ENCODE measurements at regions not wholly inside any gene's neighbourhood (a gene's known extent, or its start where the extent isn't known, plus 50 kb on each side); places are given as distances from the start of the nearest gene placed in this dataset.
A peak's percentile ranks its signal among the peaks of the same experiment; 100 is the strongest.

- H3K36me3 ChIP-seq, result no peaks in the 10 kb centered on the region
- peaks cover 37% of the 10 kb centered on the region for H3K4me1 ChIP-seq
- H3K4me2 ChIP-seq, result no peak overlapping the region
- H3K9me3 Mint-ChIP-seq, result no peaks in the 10 kb centered on the region
- no peak for DNase-seq (ENCODE audit: low spot score)
- H3K4me3 Mint-ChIP-seq, result no peak overlapping the region
- H3K27ac ChIP-seq, result no peak overlapping the region
- no peak overlapping the region for H3K4me3 ChIP-seq
- H3K27me3 ChIP-seq, result no peaks in the 10 kb centered on the region
- no peaks in the 10 kb centered on the region for H3K9me3 ChIP-seq (ENCODE audit: low read depth)
- peaks cover 22% of the 10 kb centered on the region for H3F3A ChIP-seq (ENCODE audit: low read depth)
- no peak overlapping the region for H2AFZ ChIP-seq (replicated peaks)
- TF ChIP-seq EZH2 (IDR thresholded peaks at IDR 0.05) (no peak), EZH2phosphoT487 (IDR thresholded peaks at IDR 0.05) (no peak), CTCF (IDR thresholded peaks at IDR 0.05) (no peak)
- no peaks in the 10 kb centered on the region for H4K20me1 ChIP-seq (ENCODE audit: low read depth)
- H3K27me3 Mint-ChIP-seq (ENCODE audit: insufficient read depth, low read depth), result no peaks in the 10 kb centered on the region
- H3K9ac ChIP-seq, result no peak overlapping the region
- no peaks in the 10 kb centered on the region for H3K36me3 Mint-ChIP-seq
- H3K4me1 Mint-ChIP-seq, result peaks cover 16% of the 10 kb centered on the region
- H3K27ac Mint-ChIP-seq, result no peak overlapping the region
- no peaks in the 10 kb centered on the region for H3K79me2 ChIP-seq (ENCODE audit: low read depth)
These were observed 437.5 kb upstream of the DMAC1 start for GRCh38 chr9:8237096-8237495.

- H3K9ac ChIP-seq, result no peak overlapping the region
- H3K36me3 ChIP-seq, result no peaks in the 10 kb centered on the region
- H3F3A ChIP-seq (ENCODE audit: low read depth), result peaks cover 22% of the 10 kb centered on the region
- DNase-seq (ENCODE audit: low spot score), result no peak
- TF ChIP-seq EZH2phosphoT487 (IDR thresholded peaks at IDR 0.05) (no peak), CTCF (IDR thresholded peaks at IDR 0.05) (no peak), EZH2 (IDR thresholded peaks at IDR 0.05) (no peak)
- no peak overlapping the region for H3K4me3 ChIP-seq
- no peak overlapping the region for H3K4me3 Mint-ChIP-seq
- no peaks in the 10 kb centered on the region for H3K27me3 Mint-ChIP-seq (ENCODE audit: insufficient read depth, low read depth)
- no peak overlapping the region for H3K27ac ChIP-seq
- H4K20me1 ChIP-seq (ENCODE audit: low read depth), result no peaks in the 10 kb centered on the region
- peaks cover 16% of the 10 kb centered on the region for H3K4me1 Mint-ChIP-seq
- H3K4me1 ChIP-seq, result peaks cover 31% of the 10 kb centered on the region
- H3K36me3 Mint-ChIP-seq, result no peaks in the 10 kb centered on the region
- H3K4me2 ChIP-seq, result peak overlapping the region; percentile 61
- no peak overlapping the region for H3K27ac Mint-ChIP-seq
- no peaks in the 10 kb centered on the region for H3K9me3 Mint-ChIP-seq
- no peak overlapping the region for H2AFZ ChIP-seq (replicated peaks)
- no peaks in the 10 kb centered on the region for H3K79me2 ChIP-seq (ENCODE audit: low read depth)
- no peaks in the 10 kb centered on the region for H3K9me3 ChIP-seq (ENCODE audit: low read depth)
- no peaks in the 10 kb centered on the region for H3K27me3 ChIP-seq
These were observed 435.9 kb upstream of the DMAC1 start for GRCh38 chr9:8235489-8235888.

- H3K27ac Mint-ChIP-seq, result peak overlapping the region; percentile 40
- peak overlapping the region; percentile 61 for H3K4me2 ChIP-seq
- H3K36me3 Mint-ChIP-seq, result no peaks in the 10 kb centered on the region
- peak overlapping the region; percentile 23 for H2AFZ ChIP-seq (replicated peaks)
- peaks cover 22% of the 10 kb centered on the region for H3F3A ChIP-seq (ENCODE audit: low read depth)
- no peaks in the 10 kb centered on the region for H4K20me1 ChIP-seq (ENCODE audit: low read depth)
- H3K79me2 ChIP-seq (ENCODE audit: low read depth), result no peaks in the 10 kb centered on the region
- H3K9me3 Mint-ChIP-seq, result no peaks in the 10 kb centered on the region
- no peak for TF ChIP-seq EZH2 (IDR thresholded peaks at IDR 0.05)
- peak; percentile 29 for TF ChIP-seq EZH2phosphoT487 (IDR thresholded peaks at IDR 0.05)
- no peak overlapping the region for H3K4me3 Mint-ChIP-seq
- no peaks in the 10 kb centered on the region for H3K36me3 ChIP-seq
- H3K27me3 ChIP-seq, result no peaks in the 10 kb centered on the region
- H3K27me3 Mint-ChIP-seq (ENCODE audit: insufficient read depth, low read depth), result no peaks in the 10 kb centered on the region
- H3K4me3 ChIP-seq, result no peak overlapping the region
- H3K4me1 Mint-ChIP-seq, result peaks cover 16% of the 10 kb centered on the region
- DNase-seq (ENCODE audit: low spot score), result peak; percentile 87
- H3K9ac ChIP-seq, result no peak overlapping the region
- H3K27ac ChIP-seq, result peak overlapping the region; percentile 81
- no peaks in the 10 kb centered on the region for H3K9me3 ChIP-seq (ENCODE audit: low read depth)
- H3K4me1 ChIP-seq, result peaks cover 31% of the 10 kb centered on the region
These were observed 434.7 kb upstream of the DMAC1 start for GRCh38 chr9:8234316-8234715.

- H4K20me1 ChIP-seq (ENCODE audit: low read depth), result no peaks in the 10 kb centered on the region
- H3K9ac ChIP-seq, result no peak overlapping the region
- H3K9me3 ChIP-seq (ENCODE audit: low read depth), result no peaks in the 10 kb centered on the region
- peaks cover 22% of the 10 kb centered on the region for H3F3A ChIP-seq (ENCODE audit: low read depth)
- Mint-ChIP-seq H3K4me3 (no peak overlapping the region), H3K27ac (no peak overlapping the region), H3K27me3 (ENCODE audit: insufficient read depth, low read depth) (no peaks in the 10 kb centered on the region), H3K9me3 (no peaks in the 10 kb centered on the region), H3K4me1 (peaks cover 16% of the 10 kb centered on the region), H3K36me3 (no peaks in the 10 kb centered on the region)
- H3K4me2 ChIP-seq, result no peak overlapping the region
- H3K27me3 ChIP-seq, result no peaks in the 10 kb centered on the region
- TF ChIP-seq EZH2phosphoT487 (IDR thresholded peaks at IDR 0.05) (no peak), CTCF (IDR thresholded peaks at IDR 0.05) (no peak), EZH2 (IDR thresholded peaks at IDR 0.05) (no peak)
- H3K27ac ChIP-seq, result no peak overlapping the region
- no peak overlapping the region for H3K4me3 ChIP-seq
- no peak overlapping the region for H2AFZ ChIP-seq (replicated peaks)
- H3K36me3 ChIP-seq, result no peaks in the 10 kb centered on the region
- no peaks in the 10 kb centered on the region for H3K79me2 ChIP-seq (ENCODE audit: low read depth)
- DNase-seq (ENCODE audit: low spot score), result no peak
- peaks cover 31% of the 10 kb centered on the region for H3K4me1 ChIP-seq
These were observed 433.1 kb upstream of the DMAC1 start for GRCh38 chr9:8232726-8233125.
